ENCODE measurements at regions not wholly inside any gene's neighbourhood (a gene's known extent, or its start where the extent isn't known, plus 50 kb on each side); places are given as distances from the start of the nearest gene placed in this dataset.

DNA sequence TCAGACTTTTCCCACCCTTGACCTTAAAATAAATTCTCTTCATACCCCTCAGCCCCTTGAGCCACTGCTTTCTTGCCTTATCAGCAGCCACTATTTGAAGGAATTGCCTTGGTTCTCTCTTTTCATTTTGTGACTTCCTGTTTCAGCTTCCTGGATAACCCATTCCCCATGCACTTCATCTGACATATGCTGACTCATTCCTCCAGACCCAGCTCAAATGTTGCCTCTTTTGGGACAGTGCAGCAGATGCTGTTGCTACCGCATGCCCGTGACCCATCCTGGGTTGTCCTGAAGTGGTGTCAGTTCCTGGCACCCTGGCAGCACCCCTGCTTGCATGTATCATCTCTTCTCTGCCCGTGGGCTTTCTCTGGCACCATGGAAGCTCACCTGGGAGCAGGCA is 496.1 kb downstream of the PTPRU start:
- TF ChIP-seq EZH2phosphoT487 (IDR thresholded peaks at IDR 0.05) = no peak
- TF ChIP-seq EZH2 (IDR thresholded peaks at IDR 0.05) = no peak
- no peak for TF ChIP-seq CTCF (IDR thresholded peaks at IDR 0.05)
- H3F3A ChIP-seq (ENCODE audit: low read depth) = no peaks in the 10 kb centered on the region
- H3K4me3 ChIP-seq = no peak overlapping the region
- H3K4me1 ChIP-seq = no peaks in the 10 kb centered on the region
- no peaks in the 10 kb centered on the region for H3K36me3 ChIP-seq
- no peak overlapping the region for H3K4me2 ChIP-seq
- no peak overlapping the region for H3K9ac ChIP-seq
- H3K9me3 ChIP-seq (ENCODE audit: low read depth) = no peaks in the 10 kb centered on the region
- DNase-seq (ENCODE audit: low spot score) = no peak
- no peaks in the 10 kb centered on the region for H3K79me2 ChIP-seq (ENCODE audit: low read depth)
- no peaks in the 10 kb centered on the region for H4K20me1 ChIP-seq (ENCODE audit: low read depth)
- H3K27ac ChIP-seq = no peak overlapping the region
- peaks cover 2% of the 10 kb centered on the region for H3K4me1 Mint-ChIP-seq
- H3K36me3 Mint-ChIP-seq = no peaks in the 10 kb centered on the region
- no peaks in the 10 kb centered on the region for H3K27me3 ChIP-seq
- H3K4me3 Mint-ChIP-seq = no peak overlapping the region
- no peaks in the 10 kb centered on the region for H3K9me3 Mint-ChIP-seq
- H3K27me3 Mint-ChIP-seq (ENCODE audit: insufficient read depth, low read depth) = peaks cover 17% of the 10 kb centered on the region
- no peak overlapping the region for H2AFZ ChIP-seq (replicated peaks)
- no peak overlapping the region for H3K27ac Mint-ChIP-seq

DNA sequence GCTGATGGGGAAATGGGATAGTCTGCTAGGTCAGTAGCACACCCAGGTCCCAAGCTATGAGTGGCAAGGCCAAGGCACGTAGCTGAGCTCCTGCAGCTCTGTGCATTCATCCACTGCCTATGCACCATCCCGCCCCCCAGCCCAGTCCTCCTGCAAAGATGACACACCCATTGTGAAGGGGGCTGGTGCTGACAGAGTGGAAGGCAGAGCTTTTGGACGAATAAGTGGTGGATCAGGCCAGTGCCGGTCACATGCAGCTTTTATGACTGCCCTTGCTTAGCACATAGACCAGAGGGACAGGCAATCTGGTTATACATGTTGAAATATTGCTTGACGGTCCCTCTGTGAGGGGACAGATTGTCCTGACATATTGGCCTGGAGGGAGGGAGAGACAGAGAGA is 494.3 kb downstream of the PTPRU start:
- H3K4me1 ChIP-seq = no peaks in the 10 kb centered on the region
- no peak overlapping the region for H3K9ac ChIP-seq
- Mint-ChIP-seq H3K27me3 (ENCODE audit: insufficient read depth, low read depth) (peaks cover 13% of the 10 kb centered on the region), H3K27ac (no peak overlapping the region), H3K4me3 (no peak overlapping the region), H3K4me1 (peaks cover 2% of the 10 kb centered on the region), H3K9me3 (no peaks in the 10 kb centered on the region), H3K36me3 (no peaks in the 10 kb centered on the region)
- H3K4me2 ChIP-seq = no peak overlapping the region
- TF ChIP-seq EZH2 (IDR thresholded peaks at IDR 0.05) (no peak), EZH2phosphoT487 (IDR thresholded peaks at IDR 0.05) (no peak), CTCF (IDR thresholded peaks at IDR 0.05) (no peak)
- no peak overlapping the region for H3K27ac ChIP-seq
- H3K27me3 ChIP-seq = no peaks in the 10 kb centered on the region
- H3K36me3 ChIP-seq = no peaks in the 10 kb centered on the region
- no peaks in the 10 kb centered on the region for H3F3A ChIP-seq (ENCODE audit: low read depth)
- DNase-seq (ENCODE audit: low spot score) = no peak
- H4K20me1 ChIP-seq (ENCODE audit: low read depth) = no peaks in the 10 kb centered on the region
- H3K9me3 ChIP-seq (ENCODE audit: low read depth) = no peaks in the 10 kb centered on the region
- H3K4me3 ChIP-seq = no peak overlapping the region
- no peak overlapping the region for H2AFZ ChIP-seq (replicated peaks)
- no peaks in the 10 kb centered on the region for H3K79me2 ChIP-seq (ENCODE audit: low read depth)

- Mint-ChIP-seq H3K36me3 (no peaks in the 10 kb centered on the region), H3K4me1 (peaks cover 2% of the 10 kb centered on the region), H3K27me3 (ENCODE audit: insufficient read depth, low read depth) (peaks cover 13% of the 10 kb centered on the region), H3K27ac (no peak overlapping the region), H3K9me3 (peaks cover 2% of the 10 kb centered on the region), H3K4me3 (no peak overlapping the region)
- Histone ChIP-seq H3K27me3 (no peaks in the 10 kb centered on the region), H3K79me2 (ENCODE audit: low read depth) (no peaks in the 10 kb centered on the region), H4K20me1 (ENCODE audit: low read depth) (no peaks in the 10 kb centered on the region), H3K9ac (no peak overlapping the region), H3K4me2 (no peak overlapping the region), H3K36me3 (no peaks in the 10 kb centered on the region), H3K4me3 (no peak overlapping the region), H3K27ac (no peak overlapping the region), H3F3A (ENCODE audit: low read depth) (no peaks in the 10 kb centered on the region), H3K9me3 (ENCODE audit: low read depth) (no peaks in the 10 kb centered on the region), H2AFZ (replicated peaks) (no peak overlapping the region), H3K4me1 (no peaks in the 10 kb centered on the region)
- no peak for DNase-seq (ENCODE audit: low spot score)
- TF ChIP-seq CTCF (IDR thresholded peaks at IDR 0.05) (no peak), EZH2phosphoT487 (IDR thresholded peaks at IDR 0.05) (no peak), EZH2 (IDR thresholded peaks at IDR 0.05) (no peak)
Observed at GRCh38 chr1:29729281-29729680, 493.0 kb downstream of the PTPRU start.

- no peak for TF ChIP-seq CTCF (IDR thresholded peaks at IDR 0.05)
- TF ChIP-seq EZH2phosphoT487 (IDR thresholded peaks at IDR 0.05) = no peak
- no peak for TF ChIP-seq EZH2 (IDR thresholded peaks at IDR 0.05)
- no peak overlapping the region for H3K4me3 ChIP-seq
- H3K36me3 Mint-ChIP-seq = no peaks in the 10 kb centered on the region
- H3F3A ChIP-seq (ENCODE audit: low read depth) = no peaks in the 10 kb centered on the region
- H3K9me3 Mint-ChIP-seq = peaks cover 5% of the 10 kb centered on the region
- no peak overlapping the region for H2AFZ ChIP-seq (replicated peaks)
- H3K27ac Mint-ChIP-seq = no peak overlapping the region
- H3K4me3 Mint-ChIP-seq = no peak overlapping the region
- H4K20me1 ChIP-seq (ENCODE audit: low read depth) = no peaks in the 10 kb centered on the region
- no peak overlapping the region for H3K9ac ChIP-seq
- no peaks in the 10 kb centered on the region for H3K27me3 ChIP-seq
- no peaks in the 10 kb centered on the region for H3K79me2 ChIP-seq (ENCODE audit: low read depth)
- peaks cover 11% of the 10 kb centered on the region for H3K27me3 Mint-ChIP-seq (ENCODE audit: insufficient read depth, low read depth)
- no peak overlapping the region for H3K27ac ChIP-seq
- H3K9me3 ChIP-seq (ENCODE audit: low read depth) = no peaks in the 10 kb centered on the region
- H3K36me3 ChIP-seq = no peaks in the 10 kb centered on the region
- H3K4me1 Mint-ChIP-seq = peaks cover 2% of the 10 kb centered on the region
- no peak overlapping the region for H3K4me2 ChIP-seq
- H3K4me1 ChIP-seq = no peaks in the 10 kb centered on the region
- DNase-seq (ENCODE audit: low spot score) = no peak
Observed at GRCh38 chr1:29728703-29729102, 492.4 kb downstream of the PTPRU start.

Data from neural progenitor cell (in vitro differentiated cells).